ENCODE measurements at regions not wholly inside any gene's neighbourhood (a gene's known extent, or its start where the extent isn't known, plus 50 kb on each side); places are given as distances from the start of the nearest gene placed in this dataset.
A peak's percentile ranks its signal among the peaks of the same experiment; 100 is the strongest.

- H3K4me3 ChIP-seq, result no peak overlapping the region
- TF ChIP-seq, protein P1, sequence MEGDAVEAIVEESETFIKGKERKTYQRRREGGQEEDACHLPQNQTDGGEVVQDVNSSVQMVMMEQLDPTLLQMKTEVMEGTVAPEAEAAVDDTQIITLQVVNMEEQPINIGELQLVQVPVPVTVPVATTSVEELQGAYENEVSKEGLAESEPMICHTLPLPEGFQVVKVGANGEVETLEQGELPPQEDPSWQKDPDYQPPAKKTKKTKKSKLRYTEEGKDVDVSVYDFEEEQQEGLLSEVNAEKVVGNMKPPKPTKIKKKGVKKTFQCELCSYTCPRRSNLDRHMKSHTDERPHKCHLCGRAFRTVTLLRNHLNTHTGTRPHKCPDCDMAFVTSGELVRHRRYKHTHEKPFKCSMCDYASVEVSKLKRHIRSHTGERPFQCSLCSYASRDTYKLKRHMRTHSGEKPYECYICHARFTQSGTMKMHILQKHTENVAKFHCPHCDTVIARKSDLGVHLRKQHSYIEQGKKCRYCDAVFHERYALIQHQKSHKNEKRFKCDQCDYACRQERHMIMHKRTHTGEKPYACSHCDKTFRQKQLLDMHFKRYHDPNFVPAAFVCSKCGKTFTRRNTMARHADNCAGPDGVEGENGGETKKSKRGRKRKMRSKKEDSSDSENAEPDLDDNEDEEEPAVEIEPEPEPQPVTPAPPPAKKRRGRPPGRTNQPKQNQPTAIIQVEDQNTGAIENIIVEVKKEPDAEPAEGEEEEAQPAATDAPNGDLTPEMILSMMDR (IDR thresholded peaks at IDR 0.05), result no peak
- H3K4me1 ChIP-seq, result no peaks in the 10 kb centered on the region
- H3K36me3 ChIP-seq, result no peaks in the 10 kb centered on the region
- intact Hi-C loops (cut with DNase I), result no loop called here
- DNase-seq, result no peak
- H3K27ac ChIP-seq, result no peak overlapping the region
- no peak for ATAC-seq
- peaks cover 13% of the 10 kb centered on the region for H3K27me3 ChIP-seq
- no peaks in the 10 kb centered on the region for H3K9me3 ChIP-seq
These were observed 54.4 kb upstream of the C1orf174 start for GRCh38 chr1:3954170-3955169.

GRCh38 chr1:3955196-3955772, 55.2 kb upstream of the C1orf174 start:
- no peak overlapping the region for H3K27ac ChIP-seq
- H3K4me3 ChIP-seq, result no peak overlapping the region
- peaks cover 9% of the 10 kb centered on the region for H3K27me3 ChIP-seq
- no peaks in the 10 kb centered on the region for H3K4me1 ChIP-seq
- no peaks in the 10 kb centered on the region for H3K9me3 ChIP-seq
- intact Hi-C loops (cut with DNase I), result no loop called here
- no peaks in the 10 kb centered on the region for H3K36me3 ChIP-seq
- no peak for ATAC-seq
- no peak for DNase-seq
- TF ChIP-seq, protein P1 (IDR thresholded peaks at IDR 0.05), result no peak

DNA sequence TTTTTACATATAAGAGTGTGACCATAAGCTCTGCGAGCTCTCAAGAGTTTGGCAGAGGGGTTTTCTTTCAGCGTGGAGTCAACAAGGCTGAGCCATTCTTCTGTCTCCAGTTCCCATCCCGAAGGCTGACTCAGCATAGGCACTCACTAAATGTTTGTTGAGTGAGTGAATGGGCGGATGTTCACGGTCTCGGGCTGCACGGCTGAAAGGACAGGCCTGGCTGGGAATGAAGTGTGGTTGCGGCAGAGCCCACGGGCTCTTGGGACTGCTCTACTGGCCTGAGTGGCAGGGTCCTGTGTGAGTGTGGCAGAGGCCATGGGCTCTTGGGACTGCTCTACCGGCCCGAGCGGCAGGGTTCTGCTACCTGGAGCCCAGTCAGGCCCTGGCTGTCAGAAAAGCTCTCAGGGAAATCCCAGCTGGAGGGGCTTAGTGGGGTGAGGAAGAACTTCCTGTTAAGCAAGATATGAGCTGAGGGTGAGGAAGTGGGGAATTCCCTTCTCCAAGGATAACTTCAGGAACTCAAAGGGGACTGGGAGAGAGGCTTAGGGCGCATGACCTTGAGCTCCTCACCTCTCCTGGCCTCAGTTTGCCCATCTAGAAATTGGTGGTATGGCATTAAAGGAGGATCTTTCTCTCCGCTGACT, 56.6 kb upstream of the C1orf174 start:
- Histone ChIP-seq H3K4me3 (no peak overlapping the region), H3K9me3 (no peaks in the 10 kb centered on the region), H3K27ac (no peak overlapping the region), H3K27me3 (peaks cover 9% of the 10 kb centered on the region), H3K36me3 (no peaks in the 10 kb centered on the region), H3K4me1 (no peaks in the 10 kb centered on the region)
- ATAC-seq (peak; percentile 18), DNase-seq (no peak)
- TF ChIP-seq, protein P1 (IDR thresholded peaks at IDR 0.05), result no peak
- intact Hi-C loops (cut with DNase I), result no loop called here

DNA sequence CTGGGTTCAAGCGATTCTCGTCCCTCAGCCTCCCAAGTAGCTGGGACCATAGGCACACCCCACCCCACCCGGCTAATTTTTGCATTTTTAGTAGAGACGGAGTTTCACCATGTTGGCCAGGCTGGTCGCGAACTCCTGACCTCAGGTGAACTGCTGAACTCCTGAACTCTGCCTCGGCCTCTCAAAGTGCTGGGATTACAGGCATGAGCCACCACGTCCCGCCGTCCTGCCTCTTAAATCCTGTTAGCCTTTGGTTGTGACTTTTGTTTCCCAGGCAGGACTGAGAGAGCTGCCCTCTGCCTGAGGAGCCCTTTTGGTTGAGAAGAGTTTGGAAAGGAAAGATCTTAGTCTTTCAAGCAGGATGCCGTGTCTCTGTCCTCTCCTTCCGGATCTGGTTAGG, 59.3 kb upstream of the C1orf174 start:
- H3K4me1 ChIP-seq, result no peaks in the 10 kb centered on the region
- no peak overlapping the region for H3K4me3 ChIP-seq
- no peaks in the 10 kb centered on the region for H3K9me3 ChIP-seq
- H3K27me3 ChIP-seq, result peaks cover 2% of the 10 kb centered on the region
- H3K36me3 ChIP-seq, result no peaks in the 10 kb centered on the region
- DNase-seq, result no peak
- intact Hi-C loops (cut with DNase I), result no loop called here
- ATAC-seq, result no peak
- no peak overlapping the region for H3K27ac ChIP-seq
- TF ChIP-seq, protein P1 (IDR thresholded peaks at IDR 0.05), result no peak

- no peak overlapping the region for H3K4me3 ChIP-seq
- ATAC-seq, result no peak
- no peaks in the 10 kb centered on the region for H3K4me1 ChIP-seq
- H3K9me3 ChIP-seq, result no peaks in the 10 kb centered on the region
- DNase-seq, result no peak
- no peaks in the 10 kb centered on the region for H3K36me3 ChIP-seq
- TF ChIP-seq, protein P1 (IDR thresholded peaks at IDR 0.05), result no peak
- H3K27ac ChIP-seq, result no peak overlapping the region
- intact Hi-C loops (cut with DNase I), result no loop called here
- H3K27me3 ChIP-seq, result no peaks in the 10 kb centered on the region
These were observed 63.5 kb upstream of the C1orf174 start for GRCh38 chr1:3963554-3963953.
